ENCODE measurements at regions not wholly inside any gene's neighbourhood (a gene's known extent, or its start where the extent isn't known, plus 50 kb on each side); places are given as distances from the start of the nearest gene placed in this dataset.

DNA sequence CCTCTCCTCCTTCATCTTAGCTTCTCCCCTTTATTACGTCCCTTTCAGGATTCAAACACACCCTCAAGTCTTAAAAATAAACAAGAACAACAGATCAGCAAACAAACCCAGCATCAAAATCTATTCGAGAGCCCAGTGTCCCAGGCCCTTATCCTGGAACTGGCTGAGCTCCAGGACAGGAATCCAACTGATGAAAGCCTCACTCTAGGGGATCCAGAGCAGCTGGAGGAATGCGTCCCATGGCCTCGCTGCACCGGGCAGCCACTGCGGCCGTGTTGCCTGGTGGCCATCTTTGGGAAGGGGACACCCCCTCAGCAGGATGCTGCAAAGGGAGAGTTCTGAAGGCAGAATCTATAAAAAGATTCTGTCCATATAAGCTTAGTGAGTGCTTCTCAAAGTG, 156.5 kb upstream of the BMPER start:
- Histone ChIP-seq H3K9ac (ENCODE audit: low read length) (no peak overlapping the region), H3K36me3 (replicated peaks in 1 of 2; ENCODE audit: control extremely low read depth in 1 of 2, control insufficient read depth in 1 of 2, extremely low read depth in 1 of 2, insufficient read depth in 2 of 2, low read length in 1 of 2) (no peaks in the 10 kb centered on the region), H3K4me3 (ENCODE audit: control extremely low read depth in 1 of 5, extremely low read depth in 1 of 5, insufficient read depth in 1 of 5, low read depth in 2 of 5, low read length in 4 of 5) (no peak overlapping the region), H3K27me3 (replicated peaks in 1 of 4; ENCODE audit: control extremely low read depth in 1 of 4, control insufficient read depth in 3 of 4, insufficient read depth in 4 of 4, low read length in 3 of 4) (no peaks in the 10 kb centered on the region), H3K79me2 (ENCODE audit: control insufficient read depth, insufficient read depth, low read length) (no peaks in the 10 kb centered on the region), H3K4me1 (ENCODE audit: control insufficient read depth in 2 of 2, insufficient read depth in 2 of 2, low read length in 2 of 2) (no peaks in the 10 kb centered on the region), H2AFZ (ENCODE audit: insufficient read depth, low read depth, low read length, poor library complexity, severe bottlenecking) (no peak overlapping the region), H4K20me1 (ENCODE audit: control insufficient read depth, insufficient read depth, low read length, poor library complexity, severe bottlenecking) (no peaks in the 10 kb centered on the region), H3K9me3 (ENCODE audit: control extremely low read depth in 1 of 3, control insufficient read depth in 2 of 3, insufficient read depth in 1 of 3, low read length in 2 of 3) (peaks cover 0 to 3% (median 0%) of the 10 kb centered on the region in 3 donors), H3K4me2 (replicated peaks; ENCODE audit: low read depth, low read length, poor library complexity, severe bottlenecking) (no peak overlapping the region), H3K27ac (ENCODE audit: low read length in 2 of 2) (no peak overlapping the region)
- Mint-ChIP-seq H3K4me3 (no peak overlapping the region), H3K27me3 (no peaks in the 10 kb centered on the region), H3K4me1 (no peaks in the 10 kb centered on the region), H3K27ac (no peak overlapping the region), H3K9me3 (ENCODE audit: insufficient read depth) (no peaks in the 10 kb centered on the region)
- CTCF ChIA-PET = no interaction called here
- POLR2A ChIA-PET = no interaction called here
- TF ChIP-seq, protein P1, sequence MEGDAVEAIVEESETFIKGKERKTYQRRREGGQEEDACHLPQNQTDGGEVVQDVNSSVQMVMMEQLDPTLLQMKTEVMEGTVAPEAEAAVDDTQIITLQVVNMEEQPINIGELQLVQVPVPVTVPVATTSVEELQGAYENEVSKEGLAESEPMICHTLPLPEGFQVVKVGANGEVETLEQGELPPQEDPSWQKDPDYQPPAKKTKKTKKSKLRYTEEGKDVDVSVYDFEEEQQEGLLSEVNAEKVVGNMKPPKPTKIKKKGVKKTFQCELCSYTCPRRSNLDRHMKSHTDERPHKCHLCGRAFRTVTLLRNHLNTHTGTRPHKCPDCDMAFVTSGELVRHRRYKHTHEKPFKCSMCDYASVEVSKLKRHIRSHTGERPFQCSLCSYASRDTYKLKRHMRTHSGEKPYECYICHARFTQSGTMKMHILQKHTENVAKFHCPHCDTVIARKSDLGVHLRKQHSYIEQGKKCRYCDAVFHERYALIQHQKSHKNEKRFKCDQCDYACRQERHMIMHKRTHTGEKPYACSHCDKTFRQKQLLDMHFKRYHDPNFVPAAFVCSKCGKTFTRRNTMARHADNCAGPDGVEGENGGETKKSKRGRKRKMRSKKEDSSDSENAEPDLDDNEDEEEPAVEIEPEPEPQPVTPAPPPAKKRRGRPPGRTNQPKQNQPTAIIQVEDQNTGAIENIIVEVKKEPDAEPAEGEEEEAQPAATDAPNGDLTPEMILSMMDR (IDR thresholded peaks at IDR 0.05) = no peak
- no peak for TF ChIP-seq EZH2 (IDR thresholded peaks at IDR 0.05; ENCODE audit: borderline replicate concordance, insufficient read depth, low read depth, low read length, poor library complexity, severe bottlenecking)
- no peak for ATAC-seq (ENCODE audit: low read depth)
- WGBS (ENCODE audit: insufficient coverage) = 69% methylated on average over 2 of the region's 7 CpGs
- no peak for DNase-seq
- intact Hi-C loops (cut with micrococcal nuclease) = no loop called here

DNA sequence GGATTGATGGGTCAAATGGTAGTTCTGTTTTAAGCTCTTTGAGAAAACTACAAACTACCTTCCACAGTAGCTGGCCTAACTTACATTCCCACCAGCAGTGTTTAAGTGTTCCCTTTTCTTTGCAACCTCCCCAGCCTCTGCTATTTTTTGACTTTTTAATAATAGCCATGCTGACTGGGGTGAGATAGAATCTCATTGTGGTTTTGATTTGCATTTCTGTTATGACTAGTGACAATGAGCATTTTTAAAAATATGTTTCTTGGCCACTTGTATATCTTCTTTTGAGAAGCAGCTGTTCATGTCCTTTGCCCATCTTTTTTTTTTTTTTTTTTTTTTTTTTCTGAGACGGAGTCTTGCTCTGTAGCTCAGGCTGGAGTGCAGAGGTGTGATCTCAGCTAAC, 155.2 kb upstream of the BMPER start:
- no peaks in the 10 kb centered on the region for H3K4me1 Mint-ChIP-seq
- H3K27me3 Mint-ChIP-seq = no peaks in the 10 kb centered on the region
- Histone ChIP-seq H3K4me3 (ENCODE audit: control extremely low read depth in 1 of 5, extremely low read depth in 1 of 5, insufficient read depth in 1 of 5, low read depth in 2 of 5, low read length in 4 of 5) (no peak overlapping the region), H2AFZ (ENCODE audit: insufficient read depth, low read depth, low read length, poor library complexity, severe bottlenecking) (no peak overlapping the region), H3K4me2 (replicated peaks; ENCODE audit: low read depth, low read length, poor library complexity, severe bottlenecking) (no peak overlapping the region), H3K36me3 (replicated peaks in 1 of 2; ENCODE audit: control extremely low read depth in 1 of 2, control insufficient read depth in 1 of 2, extremely low read depth in 1 of 2, insufficient read depth in 2 of 2, low read length in 1 of 2) (no peaks in the 10 kb centered on the region), H3K27me3 (replicated peaks in 1 of 4; ENCODE audit: control extremely low read depth in 1 of 4, control insufficient read depth in 3 of 4, insufficient read depth in 4 of 4, low read length in 3 of 4) (no peaks in the 10 kb centered on the region), H4K20me1 (ENCODE audit: control insufficient read depth, insufficient read depth, low read length, poor library complexity, severe bottlenecking) (no peaks in the 10 kb centered on the region), H3K9ac (ENCODE audit: low read length) (no peak overlapping the region), H3K27ac (ENCODE audit: low read length in 2 of 2) (no peak overlapping the region), H3K4me1 (ENCODE audit: control insufficient read depth in 2 of 2, insufficient read depth in 2 of 2, low read length in 2 of 2) (no peaks in the 10 kb centered on the region), H3K9me3 (ENCODE audit: control extremely low read depth in 1 of 3, control insufficient read depth in 2 of 3, insufficient read depth in 1 of 3, low read length in 2 of 3) (no peaks in the 10 kb centered on the region), H3K79me2 (ENCODE audit: control insufficient read depth, insufficient read depth, low read length) (no peaks in the 10 kb centered on the region)
- no peak for ATAC-seq (ENCODE audit: low read depth)
- POLR2A ChIA-PET = no interaction called here
- H3K4me3 Mint-ChIP-seq = no peak overlapping the region
- no peaks in the 10 kb centered on the region for H3K9me3 Mint-ChIP-seq (ENCODE audit: insufficient read depth)
- DNase-seq = no peak
- H3K27ac Mint-ChIP-seq = no peak overlapping the region
- TF ChIP-seq EZH2 (IDR thresholded peaks at IDR 0.05; ENCODE audit: borderline replicate concordance, insufficient read depth, low read depth, low read length, poor library complexity, severe bottlenecking) = no peak
- TF ChIP-seq, protein P1 (IDR thresholded peaks at IDR 0.05) = no peak
- CTCF ChIA-PET = no interaction called here
- intact Hi-C loops (cut with micrococcal nuclease) = no loop called here
- 40% methylated on average over 1 of the region's 1 CpG for WGBS (ENCODE audit: insufficient coverage)
